Keratinocyte (primary cell): ENCODE measurements at regions not wholly inside any gene's neighbourhood (a gene's known extent, or its start where the extent isn't known, plus 50 kb on each side); places are given as distances from the start of the nearest gene placed in this dataset.

ENCODE experiments used
- CTCF ChIP-seq, 3 experiments: IDR thresholded peaks in 1 of 3; conservative IDR thresholded peaks in 1 of 3; optimal IDR thresholded peaks in 1 of 3; 2 replicates in 2 of 3; 3 replicates in 1 of 3; pipeline versions ENCODE3 to v1.5.1; 2011; ENCODE audit warnings: low read length in 3 of 3, mild to moderate bottlenecking in 3 of 3, moderate library complexity in 2 of 3, control low read depth in 1 of 3, inconsistent platforms in 1 of 3; ENCODE audit not compliant: insufficient read depth in 2 of 3; ENCODE audit errors: extremely low read depth in 1 of 3
- EZH2 ChIP-seq: IDR thresholded peaks from one replicate; pipeline ENCODE4 v1.6.1; 2012; ENCODE audit warnings: inconsistent platforms, mild to moderate bottlenecking, low read length, moderate library complexity

- TF ChIP-seq CTCF (optimal IDR thresholded peaks at IDR 0.05 in 1 of 3, IDR thresholded peaks at IDR 0.05 in 1 of 3, conservative IDR thresholded peaks at IDR 0.05 in 1 of 3; ENCODE audit: extremely low read depth in 1 of 3, insufficient read depth in 2 of 3, low read length in 3 of 3) (no peak), EZH2 (no peak)
Observed at GRCh38 chr6:66057034-66057433, 350.0 kb upstream of the EYS start.
